Liver (tissue), 8 donors: ENCODE measurements at regions not wholly inside any gene's neighbourhood (a gene's known extent, or its start where the extent isn't known, plus 50 kb on each side); places are given as distances from the start of the nearest gene placed in this dataset.

Experiments
- DNase-seq: peaks from one replicate; pipeline ENCODE4 v3.0.0-alpha.2; 2017; ENCODE audit warnings: low spot score
- H3K27ac ChIP-seq, 2 donors: one replicate each; pipeline ENCODE4 v1.7.0; 2013; ENCODE audit warnings: inconsistent platforms in 2 of 2, low read length in 2 of 2, control low read depth in 1 of 2, low read depth in 1 of 2, mild to moderate bottlenecking in 1 of 2
- H3K27me3 ChIP-seq, 4 donors: one replicate each; pipeline versions ENCODE4 v1.6.1 to v1.7.0; 2013; ENCODE audit warnings: low read length in 3 of 4, inconsistent platforms in 1 of 4, mild to moderate bottlenecking in 1 of 4, moderate library complexity in 1 of 4; ENCODE audit not compliant: control insufficient read depth in 4 of 4, insufficient read depth in 4 of 4
- H3K36me3 ChIP-seq, 4 donors: one replicate each; pipeline versions ENCODE4 v1.6.1 to v1.7.0; 2013; ENCODE audit warnings: low read length in 3 of 4, mild to moderate bottlenecking in 3 of 4, low read depth in 1 of 4, moderate library complexity in 1 of 4; ENCODE audit not compliant: control insufficient read depth in 4 of 4, insufficient read depth in 3 of 4
- H3K4me1 ChIP-seq, 4 donors: one replicate each; pipeline versions ENCODE4 v1.6.1 to v1.7.0; 2013; ENCODE audit warnings: low read length in 3 of 4, mild to moderate bottlenecking in 3 of 4, moderate library complexity in 1 of 4; ENCODE audit not compliant: control insufficient read depth in 4 of 4, insufficient read depth in 4 of 4
- H3K4me3 ChIP-seq, 3 donors: one replicate each; pipeline versions ENCODE4 v1.6.1 to v1.7.0; 2013; ENCODE audit warnings: low read length in 3 of 3, control low read depth in 1 of 3, low read depth in 1 of 3, mild to moderate bottlenecking in 1 of 3
- H3K9ac ChIP-seq, 2 donors: one replicate each; pipeline ENCODE4 v1.7.0; 2013; ENCODE audit warnings: low read length in 2 of 2, mild to moderate bottlenecking in 2 of 2, moderate library complexity in 2 of 2, control low read depth in 1 of 2, low read depth in 1 of 2
- H3K9me3 ChIP-seq, 4 donors: one replicate each; pipeline versions ENCODE4 v1.6.1 to v1.7.0; 2013; ENCODE audit warnings: low read length in 3 of 4; ENCODE audit not compliant: control insufficient read depth in 4 of 4
- ATF3 ChIP-seq: IDR thresholded peaks from 2 replicates; pipeline ENCODE4 v1.6.1; 2016; ENCODE audit warnings: antibody characterized with exemption
- CTCF ChIP-seq: fragments of 150-350 bp; IDR thresholded peaks from 2 replicates; pipeline ENCODE4 v1.5.1; 2017; ENCODE audit warnings: improper control_type of control experiment, low read depth, low read length; ENCODE audit not compliant: missing input control
- EGR1 ChIP-seq, 2 donors: IDR thresholded peaks; 2 replicates each; pipeline ENCODE4 v1.6.1; 2016 to 2018; ENCODE audit warnings: antibody characterized with exemption in 2 of 2, low read depth in 2 of 2
- FOXA1 ChIP-seq: IDR thresholded peaks from 2 replicates; pipeline ENCODE4 v1.6.1; 2016; ENCODE audit warnings: antibody characterized with exemption
- FOXA2 ChIP-seq: IDR thresholded peaks from 2 replicates; pipeline ENCODE4 v1.6.1; 2016; ENCODE audit warnings: antibody characterized with exemption
- GABPA ChIP-seq, 2 donors: IDR thresholded peaks in 1 of 2; conservative IDR thresholded peaks in 1 of 2; 2 replicates each; pipeline ENCODE4 v1.6.1; 2016; ENCODE audit warnings: antibody characterized with exemption in 2 of 2, mild to moderate bottlenecking in 1 of 2, moderate library complexity in 1 of 2
- HNF4A ChIP-seq, 2 donors: conservative IDR thresholded peaks; 2 replicates each; pipeline ENCODE4 v1.6.1; 2016; ENCODE audit warnings: antibody characterized with exemption in 2 of 2, mild to moderate bottlenecking in 2 of 2
- HNF4G ChIP-seq: IDR thresholded peaks from 2 replicates; pipeline ENCODE4 v1.6.1; 2016; ENCODE audit warnings: antibody characterized with exemption
- JUND ChIP-seq, 2 donors: IDR thresholded peaks; 2 replicates each; pipeline ENCODE4 v1.6.1; 2016; ENCODE audit warnings: antibody characterized with exemption in 2 of 2
- MAX ChIP-seq: IDR thresholded peaks from 2 replicates; pipeline ENCODE4 v1.6.1; 2016; ENCODE audit warnings: antibody characterized with exemption
- NR2F2 ChIP-seq: IDR thresholded peaks from 2 replicates; pipeline ENCODE4 v1.6.1; 2016; ENCODE audit warnings: antibody characterized with exemption
- RAD21 ChIP-seq, 2 donors: IDR thresholded peaks; 2 replicates each; pipeline ENCODE4 v1.6.1; 2016; ENCODE audit warnings: antibody characterized with exemption in 2 of 2, mild to moderate bottlenecking in 2 of 2
- REST ChIP-seq: IDR thresholded peaks from 2 replicates; pipeline ENCODE4 v1.6.1; 2016; ENCODE audit warnings: antibody characterized with exemption, mild to moderate bottlenecking
- RXRA ChIP-seq, 2 donors: IDR thresholded peaks; 2 replicates each; pipeline ENCODE4 v1.6.1; 2017 to 2018; ENCODE audit warnings: antibody characterized with exemption in 2 of 2, mild to moderate bottlenecking in 1 of 2
- SP1 ChIP-seq: IDR thresholded peaks from 2 replicates; pipeline ENCODE4 v1.6.1; 2018; ENCODE audit warnings: antibody characterized with exemption, mild to moderate bottlenecking
- TAF1 ChIP-seq: conservative IDR thresholded peaks from 2 replicates; pipeline ENCODE4 v1.6.1; 2016; ENCODE audit warnings: antibody characterized with exemption, mild to moderate bottlenecking
- YY1 ChIP-seq: IDR thresholded peaks from 2 replicates; pipeline ENCODE4 v1.6.1; 2016; ENCODE audit warnings: antibody characterized with exemption, mild to moderate bottlenecking
- ZBTB33 ChIP-seq: IDR thresholded peaks from 2 replicates; pipeline ENCODE4 v1.6.1; 2016; ENCODE audit warnings: antibody characterized with exemption
- WGBS: extraction: QIAGEN DNeasy Blood & Tissue Kit; methylation state at CpG from one replicate; pipeline ENCODE4 v1.1.7; 2013; 5-methylcytosine and 5-hydroxymethylcytosine counted together
- donor health status: healthy.
- donor health status: healthy.
- donor health status: healthy.
- donor health status: healthy.
- donor health status: healthy.

GRCh38 chrX:74248889-74249288 lies 55.1 kb upstream of the ZCCHC13 start:
- no peaks in the 10 kb centered on the region for H3K36me3 ChIP-seq
- no peaks in the 10 kb centered on the region for H3K27me3 ChIP-seq
- DNase-seq: no peak
- TF ChIP-seq TAF1 (no peak), RXRA (IDR thresholded peaks at IDR 0.05) (no peak), REST (no peak), HNF4A (conservative IDR thresholded peaks at IDR 0.05) (no peak), JUND (IDR thresholded peaks at IDR 0.05) (no peak), CTCF (no peak), YY1 (no peak), NR2F2 (no peak), EGR1 (IDR thresholded peaks at IDR 0.05; ENCODE audit: low read depth in 2 of 2) (no peak), RAD21 (IDR thresholded peaks at IDR 0.05) (no peak), GABPA (IDR thresholded peaks at IDR 0.05 in 1 of 2, conservative IDR thresholded peaks at IDR 0.05 in 1 of 2) (no peak), FOXA2 (no peak), ATF3 (no peak), HNF4G (no peak), SP1 (no peak), FOXA1 (no peak), ZBTB33 (no peak), MAX (no peak)
- WGBS: 62% methylated on average over 4 of the region's 4 CpGs
- peaks cover 0 to 3% (median 0%) of the 10 kb centered on the region in 4 donors for H3K4me1 ChIP-seq
- H3K4me3 ChIP-seq: no peak overlapping the region
- H3K9ac ChIP-seq: no peak overlapping the region
- no peaks in the 10 kb centered on the region for H3K9me3 ChIP-seq
- H3K27ac ChIP-seq: no peak overlapping the region

GRCh38 chrX:74246524-74246923 lies 57.5 kb upstream of the ZCCHC13 start:
- Histone ChIP-seq H3K27ac (no peak overlapping the region), H3K27me3 (peaks cover 0 to 3% (median 0%) of the 10 kb centered on the region in 4 donors), H3K4me1 (peaks cover 0 to 12% (median 3%) of the 10 kb centered on the region in 4 donors), H3K9me3 (no peaks in the 10 kb centered on the region), H3K36me3 (no peaks in the 10 kb centered on the region), H3K4me3 (no peak overlapping the region), H3K9ac (no peak overlapping the region)
- no peak for DNase-seq
- TF ChIP-seq YY1 (no peak), TAF1 (no peak), REST (no peak), RXRA (IDR thresholded peaks at IDR 0.05) (no peak), RAD21 (IDR thresholded peaks at IDR 0.05) (no peak), EGR1 (IDR thresholded peaks at IDR 0.05; ENCODE audit: low read depth in 2 of 2) (no peak), FOXA1 (no peak), HNF4G (no peak), FOXA2 (no peak), GABPA (IDR thresholded peaks at IDR 0.05 in 1 of 2, conservative IDR thresholded peaks at IDR 0.05 in 1 of 2) (no peak), HNF4A (conservative IDR thresholded peaks at IDR 0.05) (no peak), MAX (no peak)
